Stromal cell of bone marrow (primary cell): ENCODE measurements at regions not wholly inside any gene's neighbourhood (a gene's known extent, or its start where the extent isn't known, plus 50 kb on each side); places are given as distances from the start of the nearest gene placed in this dataset.
"Not testable (repeated sequence)": the region's sequence is repeated elsewhere in the genome, so short reads cannot be mapped to it uniquely, and the experiment has no call there.

ENCODE experiments used
- DNase-seq: peaks from one replicate; pipeline ENCODE4 v3.0.0-alpha.2; 2012; ENCODE audit warnings: low read depth

DNA sequence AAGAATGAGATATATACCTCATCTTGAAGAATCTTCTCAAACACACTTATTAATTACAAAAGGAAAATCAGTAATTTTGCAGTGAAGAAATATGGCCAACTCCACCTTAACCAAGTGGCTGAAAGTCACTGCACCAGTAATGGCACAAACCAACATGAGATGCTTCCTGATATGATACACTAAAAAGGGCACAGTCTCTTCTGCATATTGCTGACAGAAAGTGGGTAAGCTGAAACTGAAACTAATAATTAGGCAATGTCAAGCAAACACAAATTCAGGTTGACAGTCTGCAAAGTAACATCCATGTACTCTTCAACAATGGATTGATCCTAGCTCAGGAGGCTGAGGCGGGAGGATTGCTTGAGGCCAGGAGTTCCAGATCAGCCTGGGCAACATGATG lies 56.1 kb downstream of the ZNF22 start:
- DNase-seq: not testable (repeated sequence)

DNA sequence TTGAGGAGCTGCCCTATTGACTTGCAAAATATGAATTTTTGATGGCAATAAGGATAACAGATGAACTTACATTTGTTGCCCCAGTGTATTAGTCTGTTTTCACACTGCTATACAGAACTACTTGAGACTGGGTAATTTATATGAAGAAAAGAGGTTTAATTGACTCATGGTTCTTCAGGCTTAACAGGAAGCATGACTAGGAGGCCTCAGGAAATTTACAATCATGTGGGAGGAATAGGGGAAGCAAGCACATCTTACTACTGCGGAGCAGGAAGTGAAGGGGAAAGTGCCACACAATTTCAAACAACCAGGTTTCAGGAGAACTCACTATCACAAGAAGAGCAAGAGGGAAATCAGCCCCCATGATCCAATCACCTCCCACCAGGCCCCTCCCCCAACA lies 57.9 kb downstream of the ZNF22 start:
- DNase-seq: no peak

DNA sequence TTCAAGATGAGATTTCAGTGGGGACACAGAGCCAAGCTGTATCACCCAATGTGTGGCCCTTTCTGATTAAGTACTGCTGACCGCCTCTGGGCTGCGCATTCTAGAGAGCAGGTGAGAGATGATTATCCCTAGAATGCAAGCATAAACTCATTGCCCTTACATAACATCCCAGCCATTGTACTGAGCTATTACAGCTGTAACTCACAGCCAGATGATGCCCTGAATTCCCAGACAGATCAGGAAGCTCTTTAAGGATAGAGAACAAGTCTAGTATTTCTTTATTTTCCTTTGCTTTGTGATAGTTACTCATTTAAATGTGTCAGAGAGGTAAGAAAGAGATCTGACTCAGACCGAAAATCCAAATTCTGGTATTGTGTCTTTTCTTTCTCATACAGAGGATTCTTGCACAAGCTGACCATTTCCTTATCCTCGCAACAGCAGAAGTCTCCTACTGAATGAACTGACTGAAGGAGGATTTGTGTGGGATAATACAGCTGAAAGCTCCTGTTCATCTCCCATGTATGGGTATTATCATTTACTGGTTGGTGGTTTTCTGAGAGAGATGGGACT lies 58.4 kb downstream of the ZNF22 start:
- DNase-seq: no peak

DNA sequence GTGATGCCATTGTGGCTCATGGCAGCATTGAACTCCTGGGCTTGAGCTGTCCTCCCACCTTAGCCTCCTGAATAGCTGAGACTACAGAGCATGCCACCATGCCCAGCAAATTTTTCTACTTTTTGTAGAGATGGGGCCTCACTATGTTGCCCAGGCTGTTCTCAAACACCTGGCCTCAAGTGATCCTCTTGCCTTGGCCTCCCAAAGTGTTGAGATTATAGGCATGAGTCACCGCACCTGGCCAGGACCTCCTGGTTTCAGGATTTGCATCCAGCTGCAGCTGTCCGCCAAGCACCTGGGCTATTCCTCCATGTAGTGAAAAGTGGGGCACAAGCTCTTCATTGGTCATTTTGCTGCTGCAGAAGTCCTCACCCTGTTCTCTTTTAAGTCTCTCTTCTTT lies 58.9 kb downstream of the ZNF22 start:
- no peak for DNase-seq

DNA sequence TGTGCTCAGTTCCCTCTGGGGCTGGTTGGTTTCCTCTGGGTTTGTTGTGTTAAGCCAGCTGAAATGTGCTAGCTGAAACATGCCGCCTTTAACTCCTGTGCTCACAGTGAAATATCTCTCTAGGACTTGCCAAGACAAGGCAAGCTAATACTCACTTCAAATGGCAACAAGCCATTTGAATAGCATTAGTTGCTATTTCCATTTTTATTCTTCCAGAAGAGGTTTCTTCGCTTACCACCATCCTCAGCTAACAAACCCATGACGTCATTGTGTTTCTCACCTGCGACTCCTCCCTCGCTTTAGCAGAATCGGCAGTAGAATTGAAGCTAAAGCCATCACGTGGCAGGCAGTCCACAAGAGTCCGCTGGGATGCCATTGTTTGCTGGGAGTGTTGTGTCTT lies 61.3 kb downstream of the ZNF22 start:
- DNase-seq: no peak

DNA sequence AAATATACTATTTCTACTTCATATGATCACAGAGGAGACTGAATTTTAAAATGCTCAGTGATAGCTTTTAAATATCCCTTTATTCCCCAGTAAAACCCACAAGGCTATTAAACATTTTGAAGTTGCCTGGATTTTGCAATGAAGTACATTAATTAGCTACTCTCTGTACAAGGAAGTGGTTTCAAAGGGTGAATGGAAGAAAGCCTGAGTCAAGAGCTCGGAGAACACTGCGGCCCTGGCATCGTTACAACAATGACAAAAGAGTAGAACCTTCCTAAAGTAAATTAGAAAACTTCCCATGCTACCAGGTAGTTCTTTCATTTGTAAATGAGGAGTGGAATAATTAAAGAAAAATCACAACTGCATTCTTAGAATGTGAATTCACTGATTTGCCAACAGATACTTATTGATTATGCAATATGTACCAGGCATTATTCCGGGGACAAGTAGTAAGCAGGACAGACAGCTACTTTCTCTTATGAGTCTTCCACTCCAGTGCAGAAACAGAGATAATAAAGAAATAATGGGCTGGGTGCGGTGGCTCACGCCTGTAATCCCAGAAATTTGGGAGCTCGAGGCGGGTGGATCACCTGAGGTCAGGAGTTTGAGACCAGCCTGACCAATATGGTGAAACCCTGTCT lies 63.0 kb downstream of the ZNF22 start:
- DNase-seq: no peak

DNA sequence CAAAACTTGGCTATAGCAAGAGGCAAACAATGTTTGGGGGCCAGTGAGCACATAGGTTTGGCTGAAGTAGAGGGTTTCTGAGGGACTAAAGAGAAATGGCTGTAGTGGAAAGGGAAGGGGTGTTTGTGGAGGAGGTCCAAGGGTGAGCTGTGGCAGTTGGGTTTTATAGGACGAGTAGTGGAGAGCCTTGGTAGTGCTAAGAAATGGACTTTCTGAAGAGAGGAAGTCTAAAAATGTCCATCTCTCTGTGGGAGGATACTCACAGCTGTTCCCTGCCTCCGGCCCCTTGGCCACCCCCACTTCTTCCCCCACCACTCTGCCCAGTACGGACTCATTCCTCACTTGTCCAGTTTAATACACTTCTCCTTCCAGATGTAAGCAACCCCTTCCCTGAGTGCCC lies 64.3 kb downstream of the ZNF22 start:
- DNase-seq: no peak

DNA sequence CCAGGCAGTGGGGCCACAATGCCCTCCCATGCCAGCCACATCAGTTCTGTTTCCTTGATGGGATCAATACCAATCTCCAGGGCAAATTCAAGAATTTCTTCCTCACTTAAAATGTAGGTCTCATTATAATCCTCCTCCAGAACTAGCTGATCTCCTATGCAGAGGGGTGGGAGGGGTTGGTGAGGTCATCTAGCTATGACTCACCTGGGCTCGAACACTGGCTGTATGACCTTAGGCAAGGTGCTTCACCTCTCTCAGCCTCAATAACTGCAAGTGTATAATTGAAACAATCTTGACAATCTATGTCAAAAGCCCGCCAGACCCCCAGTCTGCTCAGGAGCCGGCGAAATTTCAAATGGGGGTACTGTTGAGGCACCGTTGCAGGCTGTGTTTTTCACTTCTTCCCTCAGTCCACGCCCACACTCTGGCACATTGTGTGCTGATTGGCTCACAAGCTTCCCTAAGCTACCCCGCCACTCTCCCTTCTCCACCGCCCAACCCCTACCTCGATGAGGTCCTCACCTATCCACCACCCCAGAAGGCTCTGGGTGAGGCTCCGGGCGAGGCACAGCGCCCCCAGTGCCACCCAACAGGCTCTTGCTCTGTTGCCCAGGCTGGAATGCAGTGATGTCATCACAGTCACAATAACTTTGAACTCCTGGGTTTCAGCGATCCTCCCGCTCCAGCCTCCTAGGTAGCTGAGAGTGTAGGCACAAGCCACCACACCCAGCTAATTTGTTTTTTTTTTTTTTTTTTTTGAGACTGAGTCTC lies 70.5 kb downstream of the ZNF22 start:
- no peak for DNase-seq

DNA sequence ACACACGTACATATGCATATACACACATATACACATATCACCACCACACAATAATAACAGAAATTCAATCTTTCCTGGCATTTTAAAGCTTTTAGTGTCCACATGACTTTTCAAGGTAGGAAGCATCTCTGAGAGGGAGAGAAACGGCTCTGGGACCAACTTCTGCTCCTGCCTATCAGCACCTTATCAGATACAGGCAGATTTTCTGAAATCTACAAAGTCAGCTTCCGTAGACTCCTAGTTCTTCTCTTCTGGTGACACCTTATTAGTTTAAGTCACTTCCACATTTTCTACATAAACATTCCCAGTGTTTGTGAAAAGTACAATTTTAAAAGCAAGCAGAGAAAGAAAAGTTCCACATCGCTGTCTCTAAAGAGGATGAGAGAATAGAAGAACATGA lies 74.5 kb downstream of the ZNF22 start:
- DNase-seq: no peak

DNA sequence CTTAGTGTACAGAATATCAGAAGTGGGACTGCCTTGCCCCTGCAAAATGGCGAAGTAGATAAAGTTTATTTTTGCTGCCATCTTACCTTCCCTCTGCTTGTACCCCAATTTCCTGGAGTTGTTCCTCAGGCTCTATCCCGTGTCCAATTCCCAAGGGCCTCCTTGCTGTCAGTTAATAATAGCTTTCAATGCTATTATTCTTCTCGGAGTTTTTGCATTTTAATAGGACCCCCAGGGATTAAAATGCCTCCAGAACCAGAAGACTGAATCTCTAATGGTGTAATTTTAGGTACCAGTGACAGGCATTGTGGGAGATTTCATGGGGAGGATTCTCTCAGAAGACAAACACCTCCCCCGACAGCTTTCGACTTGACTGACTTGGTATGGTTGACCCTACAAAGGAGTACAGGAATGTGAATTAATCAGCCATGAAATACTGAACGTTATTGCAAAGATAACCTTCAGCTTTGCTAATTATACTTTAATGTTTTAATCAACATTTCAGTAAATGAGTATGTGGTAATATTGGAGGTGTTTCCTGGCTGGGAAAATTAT lies 75.2 kb downstream of the ZNF22 start:
- no peak for DNase-seq

DNA sequence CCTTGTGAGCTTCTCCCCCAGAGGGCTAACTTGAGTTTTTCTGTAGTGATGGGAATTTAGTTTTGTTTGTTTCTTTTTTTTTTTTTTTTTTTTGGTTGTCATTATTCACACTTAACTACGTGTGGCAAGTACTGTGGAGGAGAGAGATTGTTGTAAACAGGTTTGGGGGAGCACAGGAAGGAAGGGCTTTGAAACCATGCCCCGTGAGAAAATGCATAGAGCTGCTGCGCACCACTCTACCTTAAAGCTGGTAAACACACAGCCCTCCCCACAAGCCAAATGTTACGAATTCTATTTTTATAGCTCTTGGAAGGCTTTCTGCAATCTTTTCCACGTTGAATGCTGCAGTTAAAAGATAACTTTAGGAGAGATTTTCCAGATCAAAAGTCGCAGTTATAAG lies 76.2 kb downstream of the ZNF22 start:
- no peak for DNase-seq

DNA sequence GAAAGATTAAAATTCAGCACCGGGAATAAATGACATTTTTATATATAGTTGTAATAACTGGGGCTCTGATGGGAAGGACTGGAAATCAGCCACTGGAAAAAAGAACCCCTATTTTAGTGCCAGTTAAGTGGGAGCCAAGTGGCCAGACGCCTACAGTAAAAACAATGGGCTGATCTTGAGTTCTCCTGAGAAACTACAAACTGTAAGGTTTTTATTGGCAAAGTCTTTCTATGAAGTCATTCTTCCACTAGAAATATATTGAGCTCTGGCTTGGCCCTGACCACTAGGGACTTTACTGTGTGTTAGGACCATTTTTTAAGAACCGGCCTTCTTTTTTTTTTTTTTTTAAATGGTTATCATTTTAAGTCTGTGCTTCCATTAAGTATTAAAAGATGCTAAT lies 79.6 kb downstream of the ZNF22 start:
- DNase-seq: no peak

DNA sequence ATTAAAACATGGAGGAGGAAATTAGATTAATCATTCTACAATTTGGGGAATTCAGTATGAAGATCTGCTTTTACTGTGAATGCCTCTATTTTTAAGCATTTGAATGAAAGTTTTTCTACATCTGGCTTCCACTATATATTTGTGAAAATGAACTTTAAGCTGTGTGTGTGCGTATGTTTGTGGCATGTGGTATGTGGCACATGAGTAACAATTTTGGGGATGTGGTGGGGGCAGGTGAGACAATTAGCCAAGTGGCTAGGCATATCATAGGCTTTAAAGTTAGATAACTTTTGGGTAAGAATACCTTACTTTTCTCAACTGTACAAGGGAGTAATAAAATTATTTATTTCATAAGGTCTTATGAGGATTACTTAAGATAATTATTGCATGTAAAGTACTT lies 81.5 kb downstream of the ZNF22 start:
- DNase-seq: no peak

DNA sequence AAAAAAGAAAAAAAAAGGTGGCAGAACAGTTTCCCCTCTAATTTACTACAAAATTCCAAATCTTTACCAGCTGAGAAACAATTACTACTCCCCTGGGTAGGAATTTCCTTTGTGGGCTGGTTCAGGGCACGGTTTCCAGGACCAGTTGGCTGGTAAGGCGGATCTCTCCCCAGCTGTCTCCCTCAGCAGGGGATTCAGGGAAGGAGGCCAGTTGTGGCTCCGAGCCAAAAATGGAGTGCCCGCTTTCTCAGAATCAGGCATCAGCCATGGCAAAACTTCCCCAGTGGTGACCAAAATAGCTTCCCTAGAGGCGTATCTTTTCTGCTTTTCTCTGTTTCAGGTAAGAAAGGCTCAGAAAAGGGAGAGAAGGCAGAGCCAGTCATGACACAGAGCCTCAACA lies 91.2 kb downstream of the ZNF22 start:
- no peak for DNase-seq

DNA sequence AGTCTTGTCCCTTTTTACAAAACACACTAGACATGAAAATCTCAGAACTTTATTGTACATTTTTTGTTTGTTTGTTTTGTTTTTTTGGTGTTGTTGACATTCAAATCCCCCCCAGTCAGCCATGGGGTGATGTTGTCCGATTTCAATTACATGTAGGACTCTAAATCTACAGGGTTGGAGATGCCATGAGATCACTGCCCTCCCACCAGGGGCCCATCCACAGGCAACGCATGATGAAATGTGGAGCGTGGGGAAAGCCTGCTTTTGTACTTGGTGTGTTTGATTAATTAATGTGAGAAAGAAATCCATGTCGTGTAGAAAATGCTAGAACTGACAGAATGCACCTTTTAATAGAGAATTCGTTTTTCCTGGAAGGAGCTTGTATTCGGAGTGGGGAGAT lies 93.2 kb downstream of the ZNF22 start:
- no peak for DNase-seq

DNA sequence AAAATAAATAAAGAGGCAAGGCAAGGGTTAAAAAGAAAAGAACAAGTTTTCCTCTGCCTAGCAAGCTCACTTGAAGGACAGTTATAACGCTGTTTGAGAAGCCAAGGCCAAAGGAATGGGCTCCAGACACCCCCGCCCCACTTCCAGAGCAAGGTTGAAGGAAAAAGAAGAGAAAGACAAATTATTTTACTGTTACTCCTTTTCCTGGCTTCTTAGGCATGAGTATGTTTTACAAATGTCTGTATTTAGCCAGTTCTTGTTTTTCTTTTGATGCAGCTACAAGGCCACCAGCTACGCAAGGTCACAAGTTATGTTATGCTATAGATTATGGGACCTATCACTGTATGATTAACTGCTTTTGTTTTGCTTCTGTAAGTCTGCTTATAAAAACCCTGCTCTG lies 94.6 kb downstream of the ZNF22 start:
- DNase-seq: no peak

DNA sequence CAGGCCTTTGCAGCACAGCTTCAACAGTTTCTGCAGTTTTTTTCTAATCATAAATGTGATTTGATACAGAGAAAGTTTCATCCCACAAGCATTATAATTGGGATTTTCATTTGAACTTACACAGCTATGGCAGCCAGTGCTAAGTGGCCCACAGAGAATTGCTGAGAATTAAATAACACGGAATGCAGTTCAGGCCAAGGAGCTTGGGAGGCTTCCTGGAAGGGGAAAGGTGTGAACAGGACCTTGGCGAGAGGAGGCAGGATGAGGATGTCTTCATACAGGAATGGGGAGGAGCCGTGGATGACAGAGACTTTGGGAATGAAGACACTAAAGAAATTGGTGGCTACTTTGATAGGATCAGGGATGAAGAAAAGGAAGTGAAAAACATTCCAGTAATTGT lies 95.3 kb downstream of the ZNF22 start:
- no peak for DNase-seq

DNA sequence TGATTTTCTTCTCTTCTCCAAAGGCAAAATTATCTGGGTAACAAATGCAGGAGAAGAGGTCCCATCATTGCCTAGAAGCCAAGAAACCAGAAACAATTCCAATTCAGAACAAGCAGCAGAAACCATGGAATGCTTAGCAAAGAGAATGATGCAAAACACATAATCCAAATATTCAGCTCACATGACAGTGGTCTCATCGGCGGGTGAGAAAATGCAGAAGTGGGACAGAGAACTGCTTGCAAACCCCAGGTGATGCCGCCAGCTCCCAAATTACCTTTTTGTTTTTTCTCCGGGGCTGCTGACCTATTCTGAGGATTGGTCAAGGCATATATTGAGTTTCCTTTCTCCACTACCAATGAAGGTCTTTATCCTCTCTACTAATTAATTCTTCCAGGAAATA lies 99.7 kb downstream of the ZNF22 start:
- no peak for DNase-seq

DNA sequence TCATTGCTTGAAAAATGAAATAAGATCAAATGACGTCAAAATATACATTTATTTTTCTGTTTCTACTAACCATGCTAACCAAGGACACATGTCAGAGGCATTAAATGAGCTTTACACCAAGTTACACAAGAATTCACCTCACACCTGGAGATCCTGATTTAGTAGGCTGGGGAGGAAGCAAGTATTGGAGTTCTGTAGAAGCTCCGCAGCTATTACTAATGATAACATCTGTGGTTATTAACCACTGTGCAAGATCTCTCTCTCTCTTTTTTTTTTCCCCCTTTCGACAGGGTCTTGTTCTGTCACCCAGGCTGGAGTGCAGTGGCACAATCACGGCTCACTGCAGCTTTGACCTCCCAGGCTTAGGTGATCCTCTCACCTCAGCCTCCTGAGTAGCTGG lies 104.0 kb downstream of the ZNF22 start:
- no peak for DNase-seq

DNA sequence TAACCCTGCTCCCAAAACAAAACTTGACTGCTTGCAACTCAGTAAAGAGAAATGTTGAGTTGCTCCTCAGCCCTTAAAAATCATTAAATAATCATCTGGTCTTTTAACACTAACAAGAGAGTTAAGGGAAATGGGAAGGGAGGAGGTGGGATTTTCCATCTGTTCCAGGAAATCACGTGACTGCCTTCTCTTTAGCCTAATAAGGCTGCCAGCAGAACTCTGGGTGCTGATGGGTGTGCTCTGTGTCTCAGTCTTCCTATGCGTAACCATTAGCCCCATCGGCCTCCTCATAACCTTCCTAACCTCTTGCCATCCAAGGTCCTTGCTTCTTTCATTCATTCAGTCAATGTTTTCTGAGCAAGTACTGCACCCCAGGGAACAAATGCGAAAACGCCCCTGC lies 104.6 kb downstream of the ZNF22 start:
- DNase-seq: not testable (repeated sequence)

DNA sequence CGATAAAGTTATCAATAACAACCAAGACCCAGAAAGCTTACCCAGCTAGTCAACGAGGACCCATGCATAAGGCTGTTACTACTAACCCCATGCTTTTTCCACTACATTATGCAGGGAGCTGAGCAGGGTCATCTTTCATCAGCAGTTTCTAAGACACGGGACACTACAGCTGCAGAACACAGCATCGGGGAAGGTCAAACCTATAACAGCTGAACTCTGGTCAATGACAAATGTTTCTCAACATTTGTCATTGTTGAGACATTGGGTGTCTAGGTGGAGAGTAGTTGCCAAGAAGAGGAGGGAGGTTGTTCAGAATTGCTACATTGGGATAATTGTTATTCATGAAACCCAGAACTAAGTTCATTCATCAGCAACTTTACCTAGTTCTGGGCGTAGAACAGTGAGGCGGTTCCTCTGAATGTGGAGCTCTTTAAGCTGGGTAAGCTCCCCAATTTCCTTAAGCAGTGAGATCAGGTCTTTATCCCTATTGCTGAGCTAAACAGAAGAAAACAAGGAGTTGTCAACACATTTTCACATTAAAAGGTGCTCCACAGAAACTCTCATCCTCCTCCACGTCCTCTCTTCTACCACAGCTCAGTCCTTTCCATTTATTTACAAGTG lies 105.6 kb downstream of the ZNF22 start:
- DNase-seq: no peak

DNA sequence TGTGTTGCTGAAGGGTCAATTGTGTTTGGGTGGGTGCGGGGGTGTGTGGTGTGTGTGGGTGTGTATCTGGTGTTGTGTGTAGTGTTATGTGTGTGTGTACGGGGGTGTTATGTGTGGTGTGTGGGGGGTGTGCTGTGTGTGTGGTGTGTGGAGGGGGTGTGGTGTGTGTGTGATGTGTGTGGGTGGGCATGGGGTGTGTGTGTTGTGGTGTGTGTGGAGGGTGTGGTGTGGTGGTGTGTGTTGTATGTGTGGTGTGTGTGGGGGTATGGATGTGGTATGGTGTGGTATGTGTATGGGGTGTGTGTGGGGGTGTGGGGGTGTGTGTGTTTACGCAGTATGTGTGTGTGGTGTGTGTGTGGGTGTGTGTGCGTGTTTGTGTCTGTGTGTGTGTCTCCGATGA lies 110.8 kb downstream of the ZNF22 start:
- no peak for DNase-seq

DNA sequence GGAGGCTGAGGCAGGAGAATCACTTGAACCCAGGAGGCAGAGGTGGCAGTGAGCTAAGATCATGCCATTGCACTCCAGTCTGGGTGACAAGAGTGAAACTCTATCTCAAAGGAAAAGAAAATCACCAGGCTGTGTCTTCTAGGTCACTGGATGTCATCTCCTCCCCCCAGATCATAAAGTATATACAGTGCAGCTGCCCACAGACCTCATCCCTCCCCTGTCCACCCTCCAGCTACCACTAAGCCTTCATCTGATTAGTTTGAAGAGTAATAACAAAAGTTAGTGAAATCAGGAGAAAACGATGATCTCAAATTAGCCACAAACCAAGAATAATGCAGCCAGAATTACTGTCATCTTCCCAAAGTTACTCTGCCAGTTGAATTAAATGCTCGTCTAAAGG lies 117.2 kb downstream of the ZNF22 start:
- DNase-seq: not testable (repeated sequence)
